Muscle layer of colon (tissue), 2 donors: ENCODE measurements at regions not wholly inside any gene's neighbourhood (a gene's known extent, or its start where the extent isn't known, plus 50 kb on each side); places are given as distances from the start of the nearest gene placed in this dataset.

Experiments used
- H3K27ac ChIP-seq: one replicate; pipeline ENCODE4 v1.7.0; 2013; ENCODE audit warnings: low read depth, mild to moderate bottlenecking, low read length, moderate library complexity
- H3K27me3 ChIP-seq, 2 donors: one replicate each; pipeline ENCODE4 v1.7.0; 2013; ENCODE audit warnings: low read length in 2 of 2, mild to moderate bottlenecking in 2 of 2; ENCODE audit not compliant: insufficient read depth in 2 of 2, control insufficient read depth in 1 of 2
- H3K36me3 ChIP-seq: one replicate; pipeline ENCODE4 v1.7.0; 2013; ENCODE audit warnings: mild to moderate bottlenecking, low read length; ENCODE audit not compliant: insufficient read depth
- H3K4me1 ChIP-seq: one replicate; pipeline ENCODE4 v1.7.0; 2013; ENCODE audit warnings: mild to moderate bottlenecking, low read length; ENCODE audit not compliant: insufficient read depth
- H3K4me3 ChIP-seq, 2 donors: one replicate each; pipeline ENCODE4 v1.7.0; 2013; ENCODE audit warnings: low read length in 2 of 2, low read depth in 1 of 2, mild to moderate bottlenecking in 1 of 2, moderate library complexity in 1 of 2
- H3K9ac ChIP-seq: one replicate; pipeline ENCODE4 v1.7.0; 2013; ENCODE audit warnings: low read length
- H3K9me3 ChIP-seq: one replicate; pipeline ENCODE4 v1.7.0; 2013; ENCODE audit warnings: mild to moderate bottlenecking, low read length
- donor health status: abdominal sarcoma.
- donor health status: Adenocarcinoma of cecum.

DNA sequence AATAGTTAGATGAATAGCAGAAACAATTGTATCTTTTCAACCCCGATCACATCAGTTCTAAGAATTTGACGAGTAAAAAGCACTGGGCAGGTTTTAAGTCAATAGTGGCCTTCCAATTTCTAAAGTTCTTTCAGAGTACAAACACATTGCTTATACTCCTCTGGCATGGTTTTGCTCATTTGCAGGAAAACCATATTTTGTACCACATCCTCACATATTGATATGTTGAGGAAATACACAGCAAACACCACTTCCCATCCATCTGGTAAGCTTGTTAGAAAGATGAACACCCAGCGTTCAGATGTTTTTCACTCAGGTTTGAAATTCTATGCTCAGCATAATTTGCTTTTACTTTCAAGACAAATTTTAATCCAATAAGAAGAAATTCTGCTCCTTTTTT is 344.6 kb upstream of the ACVR2A start:
- no peaks in the 10 kb centered on the region for H3K27me3 ChIP-seq
- no peaks in the 10 kb centered on the region for H3K36me3 ChIP-seq
- H3K4me3 ChIP-seq: no peak overlapping the region
- H3K4me1 ChIP-seq: peaks cover 16% of the 10 kb centered on the region
- H3K9ac ChIP-seq: no peak overlapping the region
- H3K9me3 ChIP-seq: no peaks in the 10 kb centered on the region
- H3K27ac ChIP-seq: no peak overlapping the region

DNA sequence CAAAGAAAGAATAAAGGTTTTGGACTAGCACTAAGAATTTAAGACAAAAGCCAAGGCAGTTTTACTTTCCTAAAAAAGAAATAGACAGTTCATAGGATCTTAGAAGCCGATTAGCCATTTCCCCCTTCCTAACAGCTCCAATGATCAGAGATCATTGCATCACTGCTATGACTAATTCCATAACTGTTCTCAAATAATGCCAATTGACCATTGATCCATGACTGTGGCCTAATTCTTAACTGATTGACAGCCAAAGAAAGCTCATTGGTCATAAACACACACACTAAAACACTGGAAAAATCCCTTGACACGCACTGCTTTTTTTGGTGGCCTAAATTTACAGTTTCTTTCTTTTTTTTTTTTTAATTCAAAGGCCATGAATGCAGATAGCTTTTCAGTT is 345.0 kb upstream of the ACVR2A start:
- Histone ChIP-seq H3K27ac (no peak overlapping the region), H3K27me3 (no peaks in the 10 kb centered on the region), H3K9me3 (no peaks in the 10 kb centered on the region), H3K4me3 (no peak overlapping the region), H3K4me1 (peaks cover 16% of the 10 kb centered on the region), H3K36me3 (no peaks in the 10 kb centered on the region), H3K9ac (no peak overlapping the region)

DNA sequence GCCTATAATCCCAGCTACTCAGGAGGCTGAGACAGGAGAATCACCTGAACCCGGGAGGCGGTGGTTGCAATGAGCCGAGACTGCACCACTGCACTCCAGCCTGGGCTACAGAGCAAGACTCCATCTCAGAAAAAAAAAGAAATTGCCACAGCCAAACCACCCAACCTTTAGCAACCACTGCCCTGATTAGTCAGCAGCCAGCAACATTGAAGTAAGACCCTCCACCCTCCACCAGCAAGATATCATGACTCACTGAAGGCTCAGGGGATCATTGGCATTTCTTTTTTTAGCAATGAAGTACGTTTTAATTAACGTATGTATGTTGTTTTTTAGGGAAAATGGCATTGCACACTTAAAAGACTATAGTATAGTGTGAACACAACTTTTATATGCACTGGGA is 349.1 kb upstream of the ACVR2A start:
- Histone ChIP-seq H3K27me3 (no peaks in the 10 kb centered on the region), H3K27ac (no peak overlapping the region), H3K4me1 (peaks cover under 1% of the 10 kb centered on the region), H3K9me3 (no peaks in the 10 kb centered on the region), H3K36me3 (no peaks in the 10 kb centered on the region), H3K9ac (no peak overlapping the region), H3K4me3 (no peak overlapping the region)

DNA sequence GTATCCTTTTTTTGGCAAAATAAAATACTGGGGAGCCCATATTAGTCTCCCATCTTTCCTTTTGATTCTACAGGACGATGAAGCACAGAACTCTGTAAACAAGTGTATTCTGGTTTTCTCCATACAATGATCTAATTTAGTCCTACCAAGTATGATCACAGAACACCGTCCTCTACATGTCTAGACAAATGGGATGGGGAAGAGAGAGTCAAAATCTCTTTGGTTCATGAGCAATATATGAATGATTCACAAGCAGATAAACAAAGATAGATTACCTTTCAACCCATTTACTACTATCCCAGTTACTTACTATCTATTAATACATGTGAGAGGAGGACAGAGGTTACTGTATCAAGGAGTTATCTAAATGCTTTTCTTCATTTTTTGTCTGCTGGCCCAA is 352.4 kb upstream of the ACVR2A start:
- H3K27me3 ChIP-seq: no peaks in the 10 kb centered on the region
- H3K4me3 ChIP-seq: no peak overlapping the region
- no peaks in the 10 kb centered on the region for H3K36me3 ChIP-seq
- H3K9me3 ChIP-seq: no peaks in the 10 kb centered on the region
- H3K27ac ChIP-seq: no peak overlapping the region
- H3K4me1 ChIP-seq: no peaks in the 10 kb centered on the region
- H3K9ac ChIP-seq: no peak overlapping the region

DNA sequence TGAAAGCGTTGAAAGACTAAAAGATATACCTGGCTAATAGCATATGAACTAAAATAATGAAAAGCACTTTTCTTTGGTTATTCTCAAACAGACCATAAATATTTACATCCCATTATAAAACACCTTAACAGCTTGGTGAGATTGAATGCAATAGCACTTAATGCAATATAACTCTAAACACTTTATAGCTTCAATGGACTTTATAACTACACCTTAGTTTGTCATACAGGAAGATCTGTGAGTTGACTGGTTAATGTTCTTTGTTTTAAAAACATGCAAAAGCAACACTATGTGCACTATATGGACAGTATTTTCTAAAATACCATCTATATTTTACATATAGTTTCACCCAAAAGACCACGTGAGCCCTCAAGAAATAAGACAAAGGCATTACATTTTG is 353.3 kb upstream of the ACVR2A start:
- H3K27ac ChIP-seq: no peak overlapping the region
- no peaks in the 10 kb centered on the region for H3K27me3 ChIP-seq

DNA sequence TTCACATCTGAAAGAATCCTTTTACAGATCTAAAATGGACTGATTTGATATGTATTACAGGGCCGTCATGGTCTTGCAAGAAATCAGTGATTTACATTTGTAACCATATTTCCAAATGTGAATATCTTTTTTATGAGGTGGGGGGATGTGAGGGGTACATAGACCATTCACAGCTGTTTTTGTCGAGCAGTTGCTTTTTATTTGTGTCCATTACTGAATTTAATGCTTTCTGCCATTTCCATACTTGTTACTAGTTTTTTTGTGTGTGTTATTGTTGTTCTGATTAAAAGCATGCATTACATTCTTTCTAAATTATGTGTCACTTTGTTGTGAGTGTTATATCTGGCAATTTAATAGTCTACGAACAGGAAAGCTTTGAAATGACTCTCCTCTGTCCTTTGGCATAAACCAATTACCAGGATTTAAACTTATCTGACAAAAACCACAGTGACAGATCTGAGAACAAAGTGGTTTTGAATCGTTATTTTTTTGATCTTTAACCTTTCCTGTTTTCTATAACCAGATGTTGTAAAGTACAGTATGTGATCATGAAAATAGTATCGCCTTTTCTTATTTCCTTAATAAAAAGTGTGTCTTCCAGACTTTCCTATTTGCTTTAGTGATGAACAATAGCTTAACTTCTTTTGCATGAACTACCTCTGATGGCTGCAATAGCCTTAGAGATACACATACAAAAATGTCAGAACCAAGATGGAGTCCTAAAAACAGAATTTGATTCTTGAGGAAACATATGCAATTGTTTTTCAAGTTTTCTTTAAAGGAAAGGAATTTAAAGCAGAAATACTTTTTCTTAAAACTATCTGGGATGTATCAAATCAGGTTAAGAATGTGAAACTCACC is 354.2 kb upstream of the ACVR2A start:
- no peaks in the 10 kb centered on the region for H3K4me1 ChIP-seq
- H3K9me3 ChIP-seq: no peaks in the 10 kb centered on the region
- H3K27me3 ChIP-seq: no peaks in the 10 kb centered on the region
- no peak overlapping the region for H3K27ac ChIP-seq
- H3K4me3 ChIP-seq: no peak overlapping the region
- H3K36me3 ChIP-seq: no peaks in the 10 kb centered on the region
- no peak overlapping the region for H3K9ac ChIP-seq

More for the DNA sequence above, 353.3 kb upstream of the ACVR2A start:
- Histone ChIP-seq H3K9me3 (no peaks in the 10 kb centered on the region), H3K4me1 (no peaks in the 10 kb centered on the region), H3K4me3 (no peak overlapping the region), H3K36me3 (no peaks in the 10 kb centered on the region), H3K9ac (no peak overlapping the region)

- no peaks in the 10 kb centered on the region for H3K36me3 ChIP-seq
- no peak overlapping the region for H3K27ac ChIP-seq
- H3K4me3 ChIP-seq: no peak overlapping the region
- no peaks in the 10 kb centered on the region for H3K4me1 ChIP-seq
- no peaks in the 10 kb centered on the region for H3K27me3 ChIP-seq
- H3K9me3 ChIP-seq: no peaks in the 10 kb centered on the region
- H3K9ac ChIP-seq: no peak overlapping the region
Observed at GRCh38 chr2:147488472-147488871, 356.4 kb upstream of the ACVR2A start.

DNA sequence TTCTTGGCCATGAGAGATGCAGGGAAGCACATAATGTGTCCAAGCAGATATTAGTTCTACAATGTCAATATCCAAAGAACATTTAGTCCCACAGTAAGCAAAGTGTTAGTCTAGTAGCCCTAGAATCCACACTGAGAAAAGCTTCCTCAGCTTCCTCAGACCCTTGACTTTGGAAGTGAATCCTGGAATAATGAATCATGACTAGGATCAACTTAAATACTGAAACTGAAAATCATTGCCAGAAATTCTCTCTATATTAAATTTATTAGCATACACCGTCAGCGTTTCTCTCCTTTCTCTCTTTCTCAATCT is 356.9 kb upstream of the ACVR2A start:
- Histone ChIP-seq H3K27me3 (no peaks in the 10 kb centered on the region), H3K9me3 (no peaks in the 10 kb centered on the region), H3K4me3 (no peak overlapping the region), H3K36me3 (no peaks in the 10 kb centered on the region), H3K4me1 (peaks cover 5% of the 10 kb centered on the region), H3K9ac (no peak overlapping the region), H3K27ac (no peak overlapping the region)

DNA sequence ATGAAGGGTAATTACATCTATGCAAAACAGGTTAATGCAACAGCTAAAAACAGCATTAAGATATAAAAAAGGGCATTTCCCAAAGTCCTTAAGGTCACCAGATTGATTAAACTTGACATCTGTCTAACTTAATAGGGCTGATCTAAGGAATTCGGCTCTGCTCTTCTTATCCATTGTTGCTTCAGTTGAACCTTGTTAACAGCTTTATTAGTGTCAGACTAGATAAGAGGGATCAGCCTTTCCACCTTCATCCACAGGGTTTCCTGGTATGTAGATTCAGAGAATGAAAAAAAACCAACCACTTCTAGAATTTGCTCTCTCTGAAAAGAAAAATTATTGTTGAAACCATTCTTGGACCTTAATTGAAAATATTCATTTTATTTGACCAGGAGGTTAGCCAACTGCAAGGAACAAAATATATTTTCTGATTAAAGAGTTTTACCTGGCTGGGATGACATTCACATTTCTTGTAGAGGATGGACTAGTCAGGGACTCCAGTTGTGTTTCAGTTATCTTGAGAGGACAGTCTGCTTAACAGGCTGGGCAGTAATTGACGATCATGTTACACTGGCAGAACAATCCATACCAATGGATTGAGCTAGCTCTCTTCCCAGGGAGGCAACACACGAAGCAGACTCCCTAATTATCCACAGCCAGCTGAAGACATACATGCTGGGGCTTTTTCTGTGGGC is 357.4 kb upstream of the ACVR2A start:
- Histone ChIP-seq H3K4me1 (peaks cover 5% of the 10 kb centered on the region), H3K27me3 (no peaks in the 10 kb centered on the region), H3K27ac (no peak overlapping the region), H3K9me3 (no peaks in the 10 kb centered on the region), H3K36me3 (no peaks in the 10 kb centered on the region), H3K9ac (no peak overlapping the region), H3K4me3 (no peak overlapping the region)

GRCh38 chr2:147485210-147485851 is 359.5 kb upstream of the ACVR2A start:
- H3K4me1 ChIP-seq: peaks cover 5% of the 10 kb centered on the region
- no peak overlapping the region for H3K27ac ChIP-seq
- H3K4me3 ChIP-seq: no peak overlapping the region
- no peaks in the 10 kb centered on the region for H3K27me3 ChIP-seq
- no peaks in the 10 kb centered on the region for H3K36me3 ChIP-seq
- no peak overlapping the region for H3K9ac ChIP-seq
- H3K9me3 ChIP-seq: no peaks in the 10 kb centered on the region

- no peak overlapping the region for H3K4me3 ChIP-seq
- H3K27me3 ChIP-seq: no peaks in the 10 kb centered on the region
- H3K36me3 ChIP-seq: no peaks in the 10 kb centered on the region
Observed at GRCh38 chr2:147483911-147484310, 360.9 kb upstream of the ACVR2A start.

More at GRCh38 chr2:147483911-147484310, 360.9 kb upstream of the ACVR2A start:
- no peaks in the 10 kb centered on the region for H3K9me3 ChIP-seq
- H3K4me1 ChIP-seq: peaks cover 5% of the 10 kb centered on the region
- no peak overlapping the region for H3K9ac ChIP-seq
- no peak overlapping the region for H3K27ac ChIP-seq
